GM18520 (cell line): ENCODE measurements at regions not wholly inside any gene's neighbourhood (a gene's known extent, or its start where the extent isn't known, plus 50 kb on each side); places are given as distances from the start of the nearest gene placed in this dataset.
"Not testable (repeated sequence)": the region's sequence is repeated elsewhere in the genome, so short reads cannot be mapped to it uniquely, and the experiment has no call there.

ENCODE experiments used
- ATAC-seq: cut with Tn5 transposase; IDR thresholded peaks from one replicate; pipeline ENCODE4 v1.9.1; 2021; ENCODE audit not compliant: unreplicated experiment

DNA sequence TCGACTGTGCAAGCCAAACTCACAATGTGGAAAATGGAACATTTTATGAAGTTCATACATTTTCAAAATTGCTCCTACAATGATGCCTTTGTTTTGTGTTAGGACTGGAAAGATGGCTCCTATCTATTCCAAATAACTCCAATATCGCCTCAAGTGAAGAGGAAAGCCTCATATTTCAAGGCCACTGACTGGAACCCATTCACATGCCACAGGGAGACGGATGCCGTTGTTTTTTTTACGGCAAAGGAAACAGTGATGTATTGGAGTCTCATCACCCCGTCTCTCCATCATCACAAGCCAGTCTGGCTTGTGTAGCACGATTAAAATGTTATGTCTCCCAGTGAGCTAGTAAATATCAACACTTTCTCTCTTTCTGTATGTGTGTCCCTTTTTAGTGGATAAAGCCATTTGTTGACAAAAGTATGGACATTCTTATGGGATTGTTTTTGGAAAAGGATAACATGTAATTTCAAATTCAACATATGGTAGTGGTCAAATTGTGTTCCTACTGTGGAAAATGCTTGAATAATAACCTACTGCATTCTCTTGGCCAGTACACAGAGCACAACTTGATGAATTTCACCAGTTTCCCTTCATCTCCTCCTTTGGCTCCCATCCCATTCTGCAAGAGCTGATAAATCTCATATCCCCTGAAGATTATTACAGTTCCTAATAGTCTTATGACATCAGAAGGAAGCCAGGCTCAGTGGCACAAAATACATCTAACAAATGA lies 109.5 kb upstream of the PITRM1 start:
- ATAC-seq = no peak

DNA sequence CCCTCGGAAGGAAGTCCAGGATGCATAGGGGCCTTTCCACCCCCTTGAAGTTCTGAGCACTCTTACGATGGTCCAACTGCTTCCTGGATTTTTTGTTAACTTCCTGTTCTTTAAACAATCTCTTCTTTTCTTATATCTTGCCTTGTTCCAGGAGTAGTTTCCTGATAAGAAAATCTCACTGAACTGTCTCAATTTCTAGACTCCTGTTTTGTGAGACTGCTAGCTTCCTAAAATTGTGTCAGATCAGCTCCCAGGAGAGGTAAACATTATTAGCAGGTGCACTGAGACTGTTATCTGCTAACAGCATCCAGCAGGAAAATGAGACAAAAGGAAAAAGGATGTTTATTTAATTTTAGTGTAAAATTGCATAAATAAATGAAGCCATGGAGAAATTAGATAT lies 106.2 kb upstream of the PITRM1 start:
- no peak for ATAC-seq

DNA sequence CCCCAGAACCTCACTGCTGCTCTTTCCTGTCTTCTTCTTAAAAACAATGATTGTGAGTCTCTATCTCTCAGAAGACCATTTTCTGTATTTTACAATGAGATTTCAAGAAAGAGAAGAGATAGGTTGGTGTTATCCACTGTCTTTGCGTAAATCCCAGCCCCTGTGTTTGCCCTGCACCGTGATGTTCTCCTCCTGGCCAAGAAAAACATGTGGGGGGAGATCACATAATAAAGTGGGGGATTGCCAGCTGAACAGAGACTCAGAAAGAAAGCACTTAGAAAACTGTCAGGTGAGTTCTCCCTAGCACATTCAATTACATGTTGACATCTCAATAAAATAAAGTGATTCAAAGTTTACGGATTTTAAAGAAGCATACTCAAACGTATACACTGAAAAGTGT lies 105.0 kb upstream of the PITRM1 start:
- ATAC-seq = no peak

DNA sequence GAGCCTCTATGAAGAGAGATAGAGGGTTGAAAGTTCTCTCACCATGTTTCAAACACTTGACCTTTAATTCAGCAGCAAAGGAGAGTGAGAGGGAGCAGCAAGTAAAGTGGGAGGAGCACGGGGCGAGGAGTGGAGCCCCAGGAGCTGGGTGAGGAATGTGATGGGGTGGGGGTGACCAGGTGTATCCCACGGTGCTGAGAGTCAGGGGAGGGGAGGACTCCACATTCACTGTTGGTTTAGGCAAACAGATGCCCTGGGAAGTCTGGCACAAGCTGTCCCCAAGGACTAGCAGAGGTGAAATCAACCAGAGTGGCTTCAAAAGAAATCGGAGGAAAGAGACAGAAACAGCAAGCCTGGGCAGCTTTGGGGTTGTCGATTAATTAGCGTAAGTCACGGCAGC lies 101.8 kb upstream of the PITRM1 start:
- no peak for ATAC-seq

DNA sequence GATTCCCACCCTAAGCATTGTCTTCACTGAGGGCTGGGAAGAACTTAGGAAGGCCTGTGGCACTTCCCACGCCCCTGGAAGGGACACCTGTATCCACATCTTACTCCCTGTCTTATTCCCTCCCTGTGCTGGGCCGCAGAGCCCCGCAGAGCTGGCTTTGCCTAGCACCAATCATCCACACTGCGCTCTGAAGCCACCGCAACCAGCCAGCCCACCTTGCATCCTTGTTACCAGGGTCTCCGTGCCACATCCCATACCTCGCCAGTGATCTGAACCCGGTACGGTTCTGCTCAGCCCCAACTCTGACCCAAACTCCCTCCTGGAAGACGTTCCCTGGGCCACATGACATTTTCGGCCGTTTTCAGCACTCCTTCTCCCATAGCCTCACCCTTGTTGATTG lies 101.4 kb upstream of the PITRM1 start:
- ATAC-seq = no peak

DNA sequence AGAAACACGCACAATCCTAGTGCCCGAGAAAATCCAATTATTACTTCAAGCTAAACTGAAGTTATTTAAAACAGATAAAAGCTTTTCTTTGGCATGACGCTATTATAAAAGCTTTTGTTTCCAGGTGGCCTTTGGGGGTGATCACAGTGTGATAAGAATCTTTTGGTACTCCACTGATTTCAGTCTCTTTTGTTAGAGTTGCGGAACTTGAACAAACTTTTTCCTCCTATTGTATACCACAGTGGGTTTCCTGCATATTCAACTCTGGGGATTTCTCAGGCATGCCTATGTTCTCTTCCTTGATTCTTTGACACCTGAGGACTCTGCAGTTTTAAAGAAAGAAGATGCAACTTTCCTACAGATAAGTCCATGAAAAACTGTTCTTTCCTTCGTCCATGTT lies 99.7 kb upstream of the PITRM1 start:
- ATAC-seq = no peak

DNA sequence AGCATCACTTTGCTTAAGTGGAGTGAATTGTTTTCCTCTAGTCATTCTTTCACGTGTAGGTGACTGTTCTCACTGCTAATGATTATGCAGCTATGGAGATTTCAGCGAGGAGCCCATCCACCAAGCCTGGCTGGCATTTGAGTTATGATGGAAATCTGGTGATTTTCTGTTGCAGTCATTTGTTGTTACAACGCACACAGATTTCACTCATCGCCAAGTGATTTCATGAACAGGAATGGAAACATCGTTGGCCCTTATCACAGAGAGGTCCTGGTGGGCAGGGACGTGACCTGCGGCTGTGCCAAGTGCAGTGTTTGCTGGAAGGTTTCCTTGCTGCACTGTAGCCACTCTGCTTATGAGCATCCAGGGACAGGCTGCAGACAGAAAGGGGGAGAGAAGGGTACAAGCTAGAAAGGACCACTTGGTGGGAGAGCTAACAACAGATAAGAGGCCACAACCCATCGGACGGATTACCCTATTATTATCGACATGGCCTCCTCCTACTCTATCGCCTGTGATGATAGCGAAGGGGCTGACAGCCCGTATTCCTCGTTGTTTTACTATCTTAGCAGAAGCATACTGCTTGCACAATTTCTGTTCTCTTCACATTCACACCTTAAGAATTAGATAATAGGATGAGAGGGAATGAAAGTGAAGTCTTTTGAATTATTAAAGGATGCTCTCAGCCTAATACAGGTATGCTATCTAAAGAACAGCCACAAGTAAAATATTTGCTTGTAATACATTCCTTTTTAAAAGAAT lies 99.0 kb upstream of the PITRM1 start:
- no peak for ATAC-seq

DNA sequence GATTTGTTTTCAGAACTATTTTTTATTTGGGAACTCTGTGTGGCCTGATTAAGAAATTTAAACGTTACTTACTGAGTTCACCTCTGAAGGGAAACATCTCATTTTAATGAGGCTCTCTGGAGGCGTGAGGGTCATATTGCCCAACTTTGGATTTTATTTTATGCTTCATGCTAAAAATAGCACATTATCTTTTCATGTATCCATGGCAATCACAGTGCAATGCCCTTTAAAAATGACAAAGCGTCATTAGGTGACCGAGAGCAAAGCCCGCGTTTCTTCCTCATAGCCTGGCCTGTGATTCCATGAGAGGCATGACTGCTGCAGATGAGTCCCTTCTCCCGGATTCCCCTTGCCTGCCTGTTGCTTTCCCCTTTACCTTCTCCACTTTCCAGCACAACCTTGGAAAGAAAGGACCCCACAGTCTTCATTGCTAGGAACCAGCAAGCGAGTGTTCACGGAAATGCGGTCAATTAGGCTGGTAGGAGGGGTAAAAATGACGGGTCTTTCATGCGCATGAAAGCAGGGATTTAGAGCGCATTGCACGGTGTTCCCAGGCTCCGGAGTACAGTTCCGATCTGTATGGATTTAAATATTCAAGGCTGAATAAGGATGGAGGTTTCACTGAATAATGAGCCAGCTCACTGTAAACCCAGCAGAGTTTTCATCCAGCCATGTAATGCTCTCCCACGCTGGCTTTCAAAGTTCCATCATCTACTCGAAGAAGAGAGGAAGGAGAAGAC lies 98.2 kb upstream of the PITRM1 start:
- no peak for ATAC-seq

DNA sequence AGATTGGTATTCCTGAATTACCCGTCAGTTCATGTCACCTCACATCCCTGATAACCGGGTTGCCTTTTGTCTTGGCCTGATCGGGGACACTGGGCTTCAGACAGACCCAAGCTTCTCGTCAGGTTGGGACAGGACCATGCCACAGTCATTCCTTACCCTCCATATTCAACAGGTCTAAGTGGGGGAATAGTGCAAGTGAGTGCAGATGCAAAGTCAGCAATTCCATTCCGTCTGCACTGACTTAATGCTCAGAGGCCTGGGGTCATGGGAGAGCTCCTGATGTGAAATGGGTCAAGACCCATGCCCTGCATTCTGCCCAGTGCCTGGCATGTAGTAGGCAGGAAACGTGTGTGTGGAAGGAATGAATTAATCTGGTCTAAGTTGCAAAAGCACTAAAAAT lies 95.4 kb upstream of the PITRM1 start:
- ATAC-seq = no peak

DNA sequence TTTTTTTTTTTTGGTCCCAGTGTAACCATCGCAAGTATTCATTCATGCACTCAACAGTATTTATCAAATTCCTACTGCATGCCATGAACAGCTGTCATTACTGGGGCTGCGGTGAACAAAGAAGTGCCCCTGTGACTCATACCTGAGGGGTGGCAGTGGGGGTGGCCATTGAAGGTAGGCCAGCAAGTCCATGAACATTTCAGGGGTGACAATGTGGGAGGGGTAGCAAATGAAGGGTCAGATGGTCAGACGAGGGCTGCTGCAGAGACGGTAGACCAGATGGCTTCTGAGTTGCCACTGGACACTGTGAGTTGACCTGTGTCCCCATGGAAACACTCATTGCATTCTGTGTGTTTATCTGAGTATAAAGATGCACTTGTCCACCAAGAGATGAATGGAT lies 92.5 kb upstream of the PITRM1 start:
- ATAC-seq = no peak

DNA sequence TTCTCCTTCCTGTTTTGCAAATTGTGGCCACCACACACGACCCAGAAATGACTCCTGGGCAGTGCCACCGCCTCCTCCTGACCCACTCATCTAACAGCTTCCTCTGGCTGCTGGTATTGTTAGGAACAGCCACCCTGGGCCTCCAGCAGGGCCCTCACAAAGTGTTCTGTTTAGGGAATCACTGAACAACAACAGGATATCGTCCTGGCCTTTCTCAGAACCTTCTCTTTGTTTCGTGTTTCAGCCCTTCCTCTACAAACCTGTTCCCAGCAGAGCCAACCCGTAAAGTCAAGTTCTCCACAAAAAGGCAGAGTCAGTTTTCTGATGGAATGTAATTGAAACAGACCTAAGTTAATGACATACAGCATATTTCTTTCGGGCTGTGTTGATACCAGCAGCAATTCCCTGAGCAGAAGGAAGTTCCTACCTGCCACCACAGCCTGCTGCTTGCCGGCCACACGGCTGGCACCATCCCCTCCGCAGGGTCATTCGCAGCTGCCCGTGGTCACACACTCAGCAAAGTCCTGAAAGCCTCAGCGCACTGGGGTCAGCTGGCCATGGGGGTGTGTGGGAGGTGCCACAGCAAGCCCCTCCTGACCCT lies 91.7 kb upstream of the PITRM1 start:
- no peak for ATAC-seq

DNA sequence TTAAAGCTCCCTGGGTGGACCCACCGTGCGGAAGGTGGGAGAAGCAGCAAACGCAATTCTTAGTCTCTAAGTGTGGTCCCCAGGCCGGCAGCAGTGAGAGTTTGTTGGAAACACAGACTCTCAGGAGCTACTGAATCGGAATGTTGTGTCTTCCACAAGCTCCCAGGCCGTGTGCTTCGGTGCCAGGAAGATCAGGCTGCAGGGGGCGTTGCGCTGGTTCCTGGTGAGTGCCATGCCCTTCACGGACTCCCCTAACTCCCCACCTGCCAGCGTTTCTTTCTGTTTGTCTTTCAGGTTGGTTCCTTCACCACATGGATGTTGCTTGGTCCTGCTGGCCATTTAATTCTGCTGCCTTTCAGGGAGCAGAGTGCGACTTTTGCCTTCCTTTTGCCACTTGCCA lies 91.2 kb upstream of the PITRM1 start:
- no peak for ATAC-seq

DNA sequence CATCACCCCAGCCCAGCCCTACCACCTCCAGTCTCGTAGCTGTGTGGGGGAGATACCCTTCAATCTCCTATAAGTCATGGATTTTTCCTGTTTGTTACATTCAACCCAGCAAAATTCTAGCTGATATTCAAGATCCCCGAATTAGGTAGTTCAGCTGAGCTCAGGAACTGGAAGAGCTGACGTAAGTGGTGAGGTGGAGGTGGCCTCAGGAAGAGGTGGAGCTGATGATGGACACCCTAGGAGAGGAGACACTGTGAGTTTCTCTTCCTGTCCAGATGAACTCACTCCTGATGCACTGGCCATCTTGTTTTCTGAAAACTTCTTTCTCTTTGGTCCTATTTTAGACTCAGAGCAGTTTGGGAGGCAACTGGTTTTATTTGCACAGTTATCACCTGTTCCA lies 90.5 kb upstream of the PITRM1 start:
- ATAC-seq = no peak

DNA sequence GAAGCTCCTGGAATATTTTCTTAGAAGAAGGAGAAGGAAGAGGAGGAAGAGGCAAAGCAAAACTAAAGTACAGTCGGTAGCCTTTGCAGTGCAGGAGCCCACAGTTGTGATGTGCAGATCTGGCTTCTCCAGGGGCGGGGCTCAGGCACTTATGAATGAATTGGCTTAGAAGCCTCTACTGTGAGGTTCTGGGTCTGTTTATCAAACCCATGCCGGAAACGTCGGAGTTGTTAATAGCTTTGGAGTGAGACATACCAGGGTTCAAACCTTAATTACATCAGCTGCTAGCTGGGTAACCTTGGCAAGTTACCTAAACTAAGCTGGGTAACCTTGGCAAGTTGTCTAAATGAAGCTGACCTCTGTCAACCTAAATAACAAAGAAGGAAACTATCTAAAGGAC lies 89.3 kb upstream of the PITRM1 start:
- ATAC-seq = no peak

DNA sequence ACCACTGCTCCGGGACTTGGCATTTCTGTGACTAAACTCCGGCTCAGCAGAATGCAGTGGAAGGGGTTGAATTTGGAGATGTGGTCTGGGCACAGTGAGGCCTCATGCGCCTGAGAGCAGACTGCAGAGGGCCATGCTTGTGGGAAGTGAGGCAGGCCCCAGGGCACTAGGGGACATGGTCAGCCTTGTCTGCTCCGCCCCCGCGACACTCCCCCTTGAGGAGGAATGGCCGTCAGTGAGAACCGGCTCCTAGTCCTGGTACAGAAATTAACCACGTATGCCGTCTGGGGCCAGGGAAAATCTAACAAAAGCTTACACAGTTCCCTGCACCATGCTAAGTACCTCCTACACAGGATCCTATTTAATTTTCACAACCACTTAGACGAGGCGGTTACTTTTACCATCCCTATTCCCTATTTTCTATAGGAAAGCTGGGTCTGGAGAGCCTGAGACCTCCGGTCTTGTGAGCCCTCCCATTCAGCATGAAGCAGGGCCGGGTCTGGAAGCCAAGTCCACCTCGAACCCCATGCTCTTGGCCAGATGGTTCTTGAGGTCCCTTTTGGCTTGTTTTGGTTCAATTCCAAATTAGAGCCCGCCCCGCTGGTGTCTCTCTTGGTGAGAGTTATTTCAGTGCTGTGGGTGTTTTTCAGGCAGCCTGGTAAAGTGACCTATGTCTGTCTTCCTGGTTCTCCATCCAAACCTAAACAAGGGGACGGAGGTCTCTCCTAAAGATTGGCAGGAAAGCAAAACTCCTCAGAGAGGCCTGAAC lies 87.7 kb upstream of the PITRM1 start:
- ATAC-seq = no peak

DNA sequence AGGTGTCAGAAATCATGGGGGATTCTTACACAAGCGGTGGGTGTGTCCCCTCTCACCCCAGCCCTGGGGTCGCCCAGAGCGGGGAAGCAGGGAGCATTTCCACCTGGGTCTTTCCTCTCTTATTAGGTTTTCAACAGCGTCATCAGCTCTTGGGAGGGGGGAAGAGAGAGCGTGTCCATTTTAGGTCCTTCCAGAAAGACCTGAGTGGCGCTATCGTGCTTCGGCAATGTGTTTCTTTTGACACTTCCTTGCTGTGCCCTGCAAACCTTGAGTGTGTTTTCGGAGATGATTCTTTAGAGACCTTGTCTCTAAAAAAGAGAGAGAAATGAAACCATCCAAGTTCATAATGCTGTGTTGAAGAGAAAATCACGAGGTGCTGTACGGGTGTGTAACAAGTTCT lies 86.9 kb upstream of the PITRM1 start:
- no peak for ATAC-seq

DNA sequence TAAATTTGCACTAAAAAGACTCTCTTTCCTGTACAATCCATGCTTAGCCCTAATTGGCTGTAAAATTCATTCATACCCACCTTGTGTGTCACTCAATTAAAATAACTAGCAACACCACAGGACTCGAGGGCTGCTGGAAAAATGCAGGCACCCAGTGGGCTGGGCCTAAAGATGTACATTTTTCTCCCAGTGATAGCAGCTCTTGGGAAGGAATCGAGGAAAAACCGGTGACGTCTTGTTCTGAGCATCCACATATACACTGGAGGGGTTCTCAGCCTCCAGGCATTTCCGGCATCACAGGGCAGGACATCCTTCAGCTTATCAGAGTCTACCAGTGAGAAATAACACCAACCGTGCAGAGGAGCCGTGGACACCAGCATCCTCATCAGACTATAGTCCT lies 85.8 kb upstream of the PITRM1 start:
- no peak for ATAC-seq

DNA sequence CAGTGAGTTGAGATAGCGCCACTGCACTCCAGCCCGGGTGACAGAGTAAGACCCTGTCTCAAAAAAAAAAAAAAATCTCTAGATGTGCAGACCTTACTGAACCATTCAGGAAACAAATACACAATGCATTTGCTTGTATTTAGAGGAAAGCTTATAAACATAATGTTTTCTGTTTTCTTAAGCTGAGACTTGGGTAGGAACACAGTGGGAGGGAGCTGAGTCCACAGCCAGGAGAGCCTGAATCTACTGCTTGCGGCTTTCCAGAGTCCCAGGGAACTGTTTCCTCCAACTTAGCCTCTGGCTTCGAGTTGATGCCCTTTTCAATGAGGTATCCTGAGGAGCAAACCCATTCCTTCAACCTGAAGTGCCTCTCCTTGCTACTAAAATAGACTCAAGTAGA lies 83.0 kb upstream of the PITRM1 start:
- no peak for ATAC-seq

DNA sequence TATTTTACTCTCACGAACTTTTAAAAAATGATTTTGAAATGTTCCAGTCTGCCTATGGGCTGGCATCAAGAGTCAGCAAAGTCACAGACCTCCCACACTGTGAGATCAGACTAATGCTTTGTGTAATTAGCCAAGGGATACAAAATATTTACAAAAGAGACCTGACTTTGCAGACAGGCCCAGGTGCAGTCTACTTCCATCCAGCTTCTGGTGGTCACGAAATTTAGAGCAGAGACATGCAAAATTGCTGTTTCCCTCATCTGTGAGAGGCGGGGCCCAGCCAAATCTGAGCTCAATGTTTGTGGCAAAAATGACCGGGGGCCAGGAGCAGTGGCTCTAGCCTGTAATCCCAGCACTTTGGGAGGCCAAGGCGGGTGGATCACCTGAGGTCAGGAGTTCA lies 82.5 kb upstream of the PITRM1 start:
- no peak for ATAC-seq

DNA sequence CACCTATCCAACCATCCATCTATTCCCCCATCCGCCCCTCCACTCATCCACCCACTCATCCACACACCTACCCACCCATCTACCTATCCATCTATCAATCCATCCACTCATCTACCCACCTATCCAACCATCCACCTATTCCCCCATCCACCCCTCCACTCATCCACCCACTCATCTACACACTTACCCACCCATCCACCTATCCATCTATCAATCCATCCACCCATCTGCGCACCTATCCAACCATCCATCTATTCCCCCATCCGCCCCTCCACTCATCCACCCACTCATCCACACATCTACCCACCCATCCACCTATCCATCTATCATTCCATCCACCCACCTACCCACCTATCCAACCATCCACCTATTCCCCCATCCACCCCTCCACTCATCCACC lies 81.4 kb upstream of the PITRM1 start:
- ATAC-seq = not testable (repeated sequence)

DNA sequence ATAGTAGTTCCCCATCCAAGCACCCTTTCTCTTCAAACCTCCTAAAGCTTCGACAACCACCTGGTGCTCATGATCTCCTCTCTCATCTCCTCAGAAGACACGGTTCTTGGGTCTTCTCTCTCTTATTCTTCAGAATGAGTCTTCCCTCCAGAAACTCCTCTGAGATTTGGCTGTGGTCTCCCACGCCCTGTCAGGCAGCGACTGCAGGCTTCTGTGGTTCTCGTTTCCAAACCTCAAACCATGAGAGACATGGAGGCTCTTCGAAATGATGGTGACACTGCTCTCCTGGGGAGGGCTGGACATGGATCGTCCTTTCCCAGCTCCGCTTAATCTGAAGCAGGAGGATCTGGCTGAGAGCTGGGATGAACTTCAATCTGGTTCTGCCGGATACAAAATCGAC lies 78.6 kb upstream of the PITRM1 start:
- no peak for ATAC-seq
